ENCODE measurements at regions not wholly inside any gene's neighbourhood (a gene's known extent, or its start where the extent isn't known, plus 50 kb on each side); places are given as distances from the start of the nearest gene placed in this dataset.

- TF ChIP-seq CTCF (IDR thresholded peaks at IDR 0.05; ENCODE audit: extremely low read depth in 1 of 2, insufficient read depth in 1 of 2, low read depth in 1 of 2, low read length in 2 of 2) = peak; percentile 48 to 56
- no peak for TF ChIP-seq POLR2AphosphoS5 (IDR thresholded peaks at IDR 0.05; ENCODE audit: insufficient read depth, low read depth, low read length)
- no peak for TF ChIP-seq EZH2 (IDR thresholded peaks at IDR 0.05; ENCODE audit: borderline replicate concordance, low read depth, low read length, severe bottlenecking)
- no peak for TF ChIP-seq POLR2A (IDR thresholded peaks at IDR 0.05; ENCODE audit: low read depth, low read length)
- no peak for TF ChIP-seq MYC (IDR thresholded peaks at IDR 0.05; ENCODE audit: low read depth, low read length)
- TF ChIP-seq MAX (IDR thresholded peaks at IDR 0.05; ENCODE audit: insufficient read depth, insufficient read length) = no peak
- no peak for TF ChIP-seq JUN (IDR thresholded peaks at IDR 0.05; ENCODE audit: borderline replicate concordance, insufficient read depth, insufficient read length, low read depth)
- TF ChIP-seq FOS (IDR thresholded peaks at IDR 0.05; ENCODE audit: borderline replicate concordance, insufficient read depth, low read length) = no peak
- no peak for TF ChIP-seq GATA2 (IDR thresholded peaks at IDR 0.05; ENCODE audit: insufficient read depth, insufficient read length, low read depth, low read length)
Observed at GRCh38 chr1:48061162-48062136, 64.3 kb upstream of the TRABD2B start.

Data from endothelial cell of umbilical vein (primary cell).